SK-N-SH (cell line): ENCODE measurements at regions not wholly inside any gene's neighbourhood (a gene's known extent, or its start where the extent isn't known, plus 50 kb on each side); places are given as distances from the start of the nearest gene placed in this dataset.

Source experiments
- CTCF ChIA-PET: fragments of 300-600, 350-600 bp; formaldehyde crosslinking; extraction: SDS; loops from one replicate; lab custom pipeline; 2021; lab: Yijun Ruan, JAX
- POLR2A ChIA-PET: fragments of 350-600 bp; sonication (Branson Sonifier 250); formaldehyde crosslinking; extraction: SDS; loops from one replicate; lab custom pipeline; 2020; ENCODE audit warnings: antibody characterized with exemption, inconsistent platforms; lab: Yijun Ruan, JAX
- DNase-seq: peaks from one replicate; pipeline ENCODE4 v3.0.0; 2012
- H2AFZ ChIP-seq: fragments of 200-600 bp; sonication (generic); 2 replicates; pipeline ENCODE4 v1.8.1; 2016; ENCODE audit warnings: antibody characterized with exemption, mild to moderate bottlenecking, low read depth
- H3F3A ChIP-seq: fragments of 200-600 bp; sonication (generic); replicated peaks from 2 replicates; pipeline ENCODE3; 2016; ENCODE audit warnings: antibody characterized with exemption, mild to moderate bottlenecking; ENCODE audit not compliant: insufficient read depth
- H3K27ac ChIP-seq, 2 experiments: fragments of 200-500 bp in 1 of 2; fragments of 200-600 bp in 1 of 2; sonication (Bioruptor generic) in 1 of 2; sonication (generic), shearing (Covaris generic) in 1 of 2; 2 replicates each; pipeline versions ENCODE4 v1.5.1 to v1.6.1; 2014 to 2016; ENCODE audit warnings: low read depth in 2 of 2, inconsistent platforms in 1 of 2, low read length in 1 of 2, mild to moderate bottlenecking in 1 of 2, mixed read lengths in 1 of 2
- H3K27me3 ChIP-seq: fragments of 200-600 bp; sonication (generic), shearing (Covaris generic); 2 replicates; pipeline ENCODE4 v1.6.1; 2016; ENCODE audit warnings: mixed run types; ENCODE audit not compliant: insufficient read depth
- H3K36me3 ChIP-seq, 2 experiments: fragments of 200-500 bp in 1 of 2; fragments of 200-600 bp in 1 of 2; sonication (Bioruptor generic) in 1 of 2; sonication (generic) in 1 of 2; replicated peaks in 1 of 2; 2 replicates each; pipeline versions ENCODE3 to v1.5.1; 2014 to 2016; ENCODE audit warnings: low read length in 1 of 2, mild to moderate bottlenecking in 1 of 2; ENCODE audit not compliant: insufficient read depth in 2 of 2, control insufficient read depth in 1 of 2
- H3K4me1 ChIP-seq, 2 experiments: fragments of 200-500 bp in 1 of 2; fragments of 200-600 bp in 1 of 2; sonication (Bioruptor generic) in 1 of 2; sonication (generic), shearing (Covaris generic) in 1 of 2; 2 replicates each; pipeline versions ENCODE4 v1.5.1 to v1.6.1; 2014 to 2016; ENCODE audit warnings: low read depth in 1 of 2, low read length in 1 of 2, mixed run types in 1 of 2; ENCODE audit not compliant: insufficient read depth in 2 of 2, control insufficient read depth in 1 of 2
- H3K4me2 ChIP-seq: fragments of 200-600 bp; sonication (generic), shearing (Covaris generic); 2 replicates; pipeline ENCODE4 v1.6.1; 2017; ENCODE audit warnings: mixed run types
- H3K4me3 ChIP-seq, 2 experiments: fragments of 200-500 bp in 1 of 2; fragments of 200-600 bp in 1 of 2; sonication (Bioruptor generic) in 1 of 2; sonication (generic), shearing (Covaris generic) in 1 of 2; 2 replicates each; pipeline versions ENCODE4 v1.5.1 to v1.8.1; 2014 to 2016; ENCODE audit warnings: low read depth in 2 of 2, inconsistent platforms in 1 of 2, low read length in 1 of 2, mild to moderate bottlenecking in 1 of 2, mixed read lengths in 1 of 2, moderate library complexity in 1 of 2
- H3K79me2 ChIP-seq: fragments of 200-600 bp; sonication (generic); 2 replicates; pipeline ENCODE4 v1.8.1; 2017; ENCODE audit warnings: mild to moderate bottlenecking; ENCODE audit not compliant: insufficient read depth
- H3K9ac ChIP-seq: fragments of 200-600 bp; sonication (generic); 2 replicates; pipeline ENCODE4 v1.6.1; 2017; ENCODE audit warnings: mixed run types
- H3K9me2 ChIP-seq: fragments of 200-600 bp; sonication (generic); 2 replicates; pipeline ENCODE4 v1.6.1; 2017; ENCODE audit warnings: mixed run types
- H3K9me3 ChIP-seq: fragments of 200-600 bp; sonication (generic); 2 replicates; pipeline ENCODE4 v1.6.1; 2017; ENCODE audit warnings: mixed run types, mild to moderate bottlenecking, moderate library complexity
- H4K20me1 ChIP-seq: fragments of 200-600 bp; sonication (generic); 2 replicates; pipeline ENCODE4 v1.6.1; 2017; ENCODE audit warnings: mild to moderate bottlenecking, mixed run types; ENCODE audit not compliant: insufficient read depth
- CTCF ChIP-seq: fragments of 200-600 bp; sonication (generic); IDR thresholded peaks from 2 replicates; pipeline ENCODE4 v1.6.1; 2017; ENCODE audit warnings: antibody characterized with exemption, mild to moderate bottlenecking, moderate library complexity
- ELF1 ChIP-seq: IDR thresholded peaks from 2 replicates; pipeline ENCODE4 v1.4.0; 2012
- EP300 ChIP-seq, 2 experiments: IDR thresholded peaks; 2 replicates each; pipeline versions ENCODE4 v1.4.0 to v1.6.1; 2012; ENCODE audit warnings: borderline replicate concordance in 1 of 2, low read depth in 1 of 2, low read length in 1 of 2
- EZH2phosphoT487 ChIP-seq: fragments of 200-600 bp; sonication (generic); IDR thresholded peaks from 2 replicates; pipeline ENCODE4 v1.6.1; 2017; ENCODE audit warnings: low read depth, mixed run types, mild to moderate bottlenecking, antibody characterized with exemption, moderate library complexity, borderline replicate concordance
- FOXJ3 ChIP-seq: sonication (generic); formaldehyde crosslinking; IDR thresholded peaks from 2 replicates; pipeline ENCODE4 v1.5.1; 2020; ENCODE audit warnings: mild to moderate bottlenecking, missing genetic modification reagents
- GATA2 ChIP-seq: sonication (generic); formaldehyde crosslinking; IDR thresholded peaks from 2 replicates; pipeline ENCODE4 v1.5.0; 2020; ENCODE audit warnings: mild to moderate bottlenecking, missing genetic modification reagents
- MEF2A ChIP-seq: IDR thresholded peaks from 2 replicates; pipeline ENCODE4 v1.4.0; 2012; ENCODE audit warnings: low read depth, borderline replicate concordance
- MXI1 ChIP-seq: IDR thresholded peaks from 2 replicates; pipeline ENCODE4 v1.6.1; 2012; ENCODE audit warnings: mild to moderate bottlenecking, low read depth, low read length, improper control_type of control experiment
- NFIC ChIP-seq: IDR thresholded peaks from 2 replicates; pipeline ENCODE4 v1.4.0; 2012; ENCODE audit warnings: borderline replicate concordance
- POLR2AphosphoS5 ChIP-seq: IDR thresholded peaks from 2 replicates; pipeline ENCODE4 v1.6.1; 2012; ENCODE audit warnings: low read depth, low read length
- RAD21 ChIP-seq: IDR thresholded peaks from 2 replicates; pipeline ENCODE4 v1.6.1; 2012; ENCODE audit warnings: mild to moderate bottlenecking, low read length
- REST ChIP-seq: IDR thresholded peaks from 2 replicates; pipeline ENCODE4 v1.6.1; 2012; ENCODE audit warnings: mild to moderate bottlenecking, low read depth, low read length, moderate library complexity
- RFX5 ChIP-seq: IDR thresholded peaks from 2 replicates; pipeline ENCODE4 v1.6.1; 2012; ENCODE audit warnings: mild to moderate bottlenecking, improper control_type of control experiment, low read length
- RXRA ChIP-seq: IDR thresholded peaks from 2 replicates; pipeline ENCODE4 v1.4.0; 2012; ENCODE audit warnings: low read depth, mild to moderate bottlenecking, borderline replicate concordance
- SIN3A ChIP-seq: IDR thresholded peaks from 2 replicates; pipeline ENCODE4 v1.6.1; 2012; ENCODE audit warnings: low read depth, mild to moderate bottlenecking, low read length, moderate library complexity, borderline replicate concordance
- SMC3 ChIP-seq: IDR thresholded peaks from 2 replicates; pipeline ENCODE4 v1.6.1; 2012; ENCODE audit warnings: low read depth, low read length, improper control_type of control experiment
- TCF12 ChIP-seq: IDR thresholded peaks from 2 replicates; pipeline ENCODE4 v1.4.0; 2012
- TEAD4 ChIP-seq: IDR thresholded peaks from 2 replicates; pipeline ENCODE4 v1.4.0; 2012; ENCODE audit warnings: mild to moderate bottlenecking, borderline replicate concordance; ENCODE audit not compliant: insufficient read depth
- USF1 ChIP-seq: IDR thresholded peaks from 2 replicates; pipeline ENCODE4 v1.4.0; 2012; ENCODE audit warnings: low read depth, borderline replicate concordance
- USF2 ChIP-seq: fragments of 150-350 bp; IDR thresholded peaks from 2 replicates; pipeline ENCODE4 v1.6.1; 2017; ENCODE audit warnings: antibody characterized with exemption, low read length, low read depth, borderline replicate concordance
- YY1 ChIP-seq: IDR thresholded peaks from 2 replicates; pipeline ENCODE4 v1.4.0; 2012; ENCODE audit warnings: low read depth, mild to moderate bottlenecking
- ZBTB33 ChIP-seq: IDR thresholded peaks from 2 replicates; pipeline ENCODE4 v1.4.0; 2012; ENCODE audit warnings: low read depth, borderline replicate concordance
- WGBS: methylation state at CpG from one replicate; pipeline ENCODE4 v1.1.6; 2017; ENCODE audit warnings: low lambda C conversion rate; 5-methylcytosine and 5-hydroxymethylcytosine counted together

GRCh38 chr13:37492741-37493514, 105.6 kb downstream of the POSTN start:
- no peak for DNase-seq
- no peaks in the 10 kb centered on the region for H3K27me3 ChIP-seq
- ChIA-PET POLR2A (no interaction called here), CTCF (no interaction called here)
- WGBS, result 1% methylated on average over 3 of the region's 3 CpGs
- H2AFZ ChIP-seq, result no peak overlapping the region
- peak overlapping the region; percentile 43; the same call in 1 of the 2 replicates for H3K9ac ChIP-seq
- no peaks in the 10 kb centered on the region for H3K9me2 ChIP-seq
- no peaks in the 10 kb centered on the region for H4K20me1 ChIP-seq
- peaks cover 63% of the 10 kb centered on the region for H3F3A ChIP-seq
- H3K27ac ChIP-seq, result peak overlapping the region; percentile 85 to 87; a peak in 3 of 4 replicates
- H3K4me3 ChIP-seq, result no peak overlapping the region
- no peaks in the 10 kb centered on the region for H3K79me2 ChIP-seq
- no peaks in the 10 kb centered on the region; a peak in 1 of 4 replicates for H3K4me1 ChIP-seq
- H3K9me3 ChIP-seq, result no peaks in the 10 kb centered on the region
- H3K36me3 ChIP-seq, result no peaks in the 10 kb centered on the region
- H3K4me2 ChIP-seq, result peak overlapping the region; percentile 8; the same call in 1 of the 2 replicates
- peak; percentile 58; the same call in 1 of the 2 replicates for TF ChIP-seq TEAD4
- 0 out of 2 replicates have a peak, but pooled peaks have one; percentile 20 for TF ChIP-seq YY1
- no peak for TF ChIP-seq MXI1
- peak; percentile 71; the same call in 1 of the 2 replicates for TF ChIP-seq MEF2A
- no peak for TF ChIP-seq REST
- no peak for TF ChIP-seq SMC3
- TF ChIP-seq GATA2 (CRISPR knock-in tag), result no peak
- TF ChIP-seq EZH2phosphoT487, result no peak
- TF ChIP-seq RFX5, result no peak
- TF ChIP-seq RXRA, result 0 out of 2 replicates have a peak, but pooled peaks have one; percentile 11
- no peak for TF ChIP-seq USF1
- TF ChIP-seq NFIC, result peak; percentile 49
- peak; percentile 48 to 88; a peak in 3 of 4 replicates for TF ChIP-seq EP300 (IDR thresholded peaks at IDR 0.05; ENCODE audit: borderline replicate concordance in 1 of 2, low read depth in 1 of 2, low read length in 1 of 2)
- TF ChIP-seq USF2, result no peak
- 0 out of 2 replicates have a peak, but pooled peaks have one; percentile 39 for TF ChIP-seq ZBTB33
- TF ChIP-seq POLR2AphosphoS5, result no peak
- TF ChIP-seq FOXJ3 (CRISPR knock-in tag), result no peak
- no peak for TF ChIP-seq SIN3A
- peak; percentile 71 for TF ChIP-seq TCF12
- TF ChIP-seq ELF1, result no peak
- TF ChIP-seq RAD21, result no peak
- no peak for TF ChIP-seq CTCF
